ENCODE measurements at regions not wholly inside any gene's neighbourhood (a gene's known extent, or its start where the extent isn't known, plus 50 kb on each side); places are given as distances from the start of the nearest gene placed in this dataset.

- FAIRE-seq (no peak), ATAC-seq (no peak), DNase-seq (ENCODE audit: low read depth in 1 of 2, low spot score in 1 of 2) (no peak)
- TF ChIP-seq NPAS2 (CRISPR knock-in tag; IDR thresholded peaks at IDR 0.05; ENCODE audit: borderline replicate concordance): no peak
- TF ChIP-seq PHF8 (IDR thresholded peaks at IDR 0.05; ENCODE audit: borderline replicate concordance, low read depth): no peak
- no peak for TF ChIP-seq SREBF2 (IDR thresholded peaks at IDR 0.05)
- TF ChIP-seq TFCP2L1 (CRISPR knock-in tag; IDR thresholded peaks at IDR 0.05): no peak
- no peak for TF ChIP-seq JUN (IDR thresholded peaks at IDR 0.05)
- no peak for TF ChIP-seq REST (IDR thresholded peaks at IDR 0.05)
- TF ChIP-seq, protein P1, sequence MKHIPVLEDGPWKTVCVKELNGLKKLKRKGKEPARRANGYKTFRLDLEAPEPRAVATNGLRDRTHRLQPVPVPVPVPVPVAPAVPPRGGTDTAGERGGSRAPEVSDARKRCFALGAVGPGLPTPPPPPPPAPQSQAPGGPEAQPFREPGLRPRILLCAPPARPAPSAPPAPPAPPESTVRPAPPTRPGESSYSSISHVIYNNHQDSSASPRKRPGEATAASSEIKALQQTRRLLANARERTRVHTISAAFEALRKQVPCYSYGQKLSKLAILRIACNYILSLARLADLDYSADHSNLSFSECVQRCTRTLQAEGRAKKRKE (CRISPR knock-in tag; IDR thresholded peaks at IDR 0.05; ENCODE audit: low read depth): no peak
- TF ChIP-seq ZC3H11A (IDR thresholded peaks at IDR 0.05): no peak
- no peak for TF ChIP-seq JUNB (IDR thresholded peaks at IDR 0.05)
- TF ChIP-seq POLR2A (IDR thresholded peaks at IDR 0.05; ENCODE audit: low read length): no peak
- TF ChIP-seq SMC3 (IDR thresholded peaks at IDR 0.05): no peak
- no peak for TF ChIP-seq ELK1 (IDR thresholded peaks at IDR 0.05; ENCODE audit: low read depth, low read length)
- TF ChIP-seq EHF (CRISPR knock-in tag; IDR thresholded peaks at IDR 0.05): no peak
- TF ChIP-seq MYC (IDR thresholded peaks at IDR 0.05; ENCODE audit: borderline replicate concordance, low read length): no peak
- TF ChIP-seq RNF2 (IDR thresholded peaks at IDR 0.05; ENCODE audit: borderline replicate concordance, low read depth): no peak
- TF ChIP-seq RFX5 (IDR thresholded peaks at IDR 0.05): no peak
- TF ChIP-seq, protein P2, sequence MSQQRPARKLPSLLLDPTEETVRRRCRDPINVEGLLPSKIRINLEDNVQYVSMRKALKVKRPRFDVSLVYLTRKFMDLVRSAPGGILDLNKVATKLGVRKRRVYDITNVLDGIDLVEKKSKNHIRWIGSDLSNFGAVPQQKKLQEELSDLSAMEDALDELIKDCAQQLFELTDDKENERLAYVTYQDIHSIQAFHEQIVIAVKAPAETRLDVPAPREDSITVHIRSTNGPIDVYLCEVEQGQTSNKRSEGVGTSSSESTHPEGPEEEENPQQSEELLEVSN (IDR thresholded peaks at IDR 0.05; ENCODE audit: borderline replicate concordance, low read depth): no peak
- no peak for TF ChIP-seq POLR2AphosphoS2 (conservative IDR thresholded peaks at IDR 0.05; ENCODE audit: low read length)
- no peak for TF ChIP-seq TP53 (CRISPR knock-in tag; IDR thresholded peaks at IDR 0.05)
- TF ChIP-seq FOXS1 (CRISPR knock-in tag; IDR thresholded peaks at IDR 0.05): no peak
- H3K4me2 ChIP-seq: no peak overlapping the region
- H3K27ac ChIP-seq: no peak overlapping the region
- ChIA-PET CTCF (interaction anchor here (1.2 kb wide), 1 partner anchor 31 kb away, joined by 3 read pairs; no protein-coding TSS in a partner anchor), POLR2A (no interaction called here)
- H3K9me3 ChIP-seq: peaks cover 40% of the 10 kb centered on the region
- no peak overlapping the region for H3K4me3 ChIP-seq
- H3K4me1 ChIP-seq: no peaks in the 10 kb centered on the region
Measured at GRCh38 chr2:7753777-7754176, 836.6 kb downstream of the RNF144A start.

DNA sequence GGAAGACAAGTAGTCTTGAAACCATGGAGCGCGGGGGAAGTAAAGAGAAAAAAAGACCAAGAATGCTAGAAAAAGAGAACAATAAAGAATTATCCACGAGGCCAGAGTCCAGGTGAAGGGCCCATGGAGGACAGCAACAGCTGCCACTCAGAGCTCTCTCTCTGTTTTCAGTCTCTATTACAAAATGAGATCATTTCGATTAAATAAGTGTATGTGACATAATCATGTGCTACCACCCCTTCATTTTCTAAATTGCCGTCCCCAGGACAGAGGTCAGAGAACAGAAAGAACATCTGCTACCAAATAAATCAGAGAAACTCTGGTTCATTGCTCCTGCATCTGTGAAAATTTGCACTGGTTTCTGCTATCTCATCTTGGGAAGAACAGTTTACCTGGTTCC, 838.7 kb downstream of the RNF144A start:
- H3K9me3 ChIP-seq: peaks cover 44% of the 10 kb centered on the region
- ATAC-seq: no peak
- CTCF ChIA-PET: no interaction called here
- TF ChIP-seq ZSCAN20 (CRISPR knock-in tag; IDR thresholded peaks at IDR 0.05) (no peak), EP300 (IDR thresholded peaks at IDR 0.05) (no peak), HEYL (CRISPR knock-in tag; IDR thresholded peaks at IDR 0.05) (no peak), REST (IDR thresholded peaks at IDR 0.05) (no peak), EHMT2 (IDR thresholded peaks at IDR 0.05; ENCODE audit: low read depth) (no peak), SMC3 (IDR thresholded peaks at IDR 0.05) (no peak), TP53 (CRISPR knock-in tag; IDR thresholded peaks at IDR 0.05) (no peak), FOSL2 (IDR thresholded peaks at IDR 0.05) (no peak), FOSL2 (CRISPR knock-in tag; IDR thresholded peaks at IDR 0.05) (no peak), ZNF302 (CRISPR knock-in tag; IDR thresholded peaks at IDR 0.05) (no peak), CHD4 (IDR thresholded peaks at IDR 0.05; ENCODE audit: borderline replicate concordance) (no peak)
- TF ChIP-seq, protein P1 (CRISPR knock-in tag; IDR thresholded peaks at IDR 0.05; ENCODE audit: low read depth): no peak
- TF ChIP-seq, protein P3, sequence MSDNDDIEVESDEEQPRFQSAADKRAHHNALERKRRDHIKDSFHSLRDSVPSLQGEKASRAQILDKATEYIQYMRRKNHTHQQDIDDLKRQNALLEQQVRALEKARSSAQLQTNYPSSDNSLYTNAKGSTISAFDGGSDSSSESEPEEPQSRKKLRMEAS (IDR thresholded peaks at IDR 0.05): no peak

More for the DNA sequence above, 838.7 kb downstream of the RNF144A start:
- Histone ChIP-seq H3K4me2 (no peak overlapping the region), H3K27ac (no peak overlapping the region), H3K4me3 (no peak overlapping the region), H3K4me1 (no peaks in the 10 kb centered on the region)
- DNase-seq (ENCODE audit: low read depth in 1 of 2, low spot score in 1 of 2): no peak
- WGBS (ENCODE audit: missing lambda C conversion rate): 44% methylated on average over 5 of the region's 5 CpGs
- no peak for FAIRE-seq
- POLR2A ChIA-PET: no interaction called here
